H1 (cell line): ENCODE measurements at regions not wholly inside any gene's neighbourhood (a gene's known extent, or its start where the extent isn't known, plus 50 kb on each side); places are given as distances from the start of the nearest gene placed in this dataset.

Experiments used
- CREB1 ChIP-seq: IDR thresholded peaks from 2 replicates; pipeline ENCODE4 v1.6.1; 2012; ENCODE audit warnings: inconsistent platforms
- NRF1 ChIP-seq: IDR thresholded peaks from 2 replicates; pipeline ENCODE4 v1.6.1; 2011; ENCODE audit warnings: mild to moderate bottlenecking, low read depth, low read length, improper control_type of control experiment
- POLR2A ChIP-seq, 2 experiments: IDR thresholded peaks; 1 replicate in 1 of 2; 2 replicates in 1 of 2; pipeline ENCODE4 v1.6.1; 2011; ENCODE audit warnings: low read depth in 2 of 2, low read length in 2 of 2, mild to moderate bottlenecking in 2 of 2; ENCODE audit errors: control extremely low read depth in 1 of 2
- RBBP5 ChIP-seq: IDR thresholded peaks from 2 replicates; pipeline ENCODE4 v1.7.1; 2012; ENCODE audit warnings: low read depth, mild to moderate bottlenecking, inconsistent platforms, low read length, moderate library complexity, borderline replicate concordance
- SAP30 ChIP-seq: fragments of 300-600 bp; sonication (generic); IDR thresholded peaks from 2 replicates; pipeline ENCODE4 v1.7.1; 2012; ENCODE audit warnings: low read length, moderate library complexity, mild to moderate bottlenecking, inconsistent platforms; ENCODE audit not compliant: insufficient read depth, insufficient replicate concordance
- SIRT6 ChIP-seq: IDR thresholded peaks from one replicate; pipeline ENCODE4 v1.7.1; 2012; ENCODE audit warnings: low read length, inconsistent platforms
- TF ChIP-seq, protein P1 (sequence below): IDR thresholded peaks from 2 replicates; pipeline ENCODE4 v1.6.1; 2012; ENCODE audit warnings: inconsistent platforms

DNA sequence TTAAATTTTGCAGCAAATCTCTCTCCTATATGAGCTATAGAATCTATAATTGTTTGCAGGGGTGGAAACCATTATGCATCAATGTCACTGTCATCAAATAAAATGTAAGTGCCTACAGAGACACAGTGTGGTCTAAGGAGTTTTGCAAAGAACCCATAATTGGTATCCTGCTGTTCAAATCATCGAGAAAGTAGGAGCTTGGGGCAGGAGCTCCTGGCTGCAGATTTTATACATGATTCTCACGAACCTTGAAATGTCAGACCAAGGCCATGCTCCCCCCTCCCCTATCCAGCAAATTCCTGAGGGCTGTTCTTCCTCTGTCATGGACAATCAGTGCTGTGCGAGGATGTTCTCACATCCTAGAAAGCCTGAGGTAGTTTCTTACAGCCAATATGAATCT is 119.5 kb upstream of the CYRIA start (continued):
- TF ChIP-seq SIRT6: no peak
- TF ChIP-seq RBBP5: no peak
- TF ChIP-seq, protein P1, sequence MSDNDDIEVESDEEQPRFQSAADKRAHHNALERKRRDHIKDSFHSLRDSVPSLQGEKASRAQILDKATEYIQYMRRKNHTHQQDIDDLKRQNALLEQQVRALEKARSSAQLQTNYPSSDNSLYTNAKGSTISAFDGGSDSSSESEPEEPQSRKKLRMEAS: no peak
- TF ChIP-seq POLR2A (IDR thresholded peaks at IDR 0.05; ENCODE audit: control extremely low read depth in 1 of 2, low read depth in 2 of 2, low read length in 2 of 2): no peak
- no peak for TF ChIP-seq SAP30
- no peak for TF ChIP-seq NRF1
- no peak for TF ChIP-seq CREB1
- TF ChIP-seq, all 59 proteins: peak for 0
